Liver (tissue), 8 donors: ENCODE measurements at regions not wholly inside any gene's neighbourhood (a gene's known extent, or its start where the extent isn't known, plus 50 kb on each side); places are given as distances from the start of the nearest gene placed in this dataset.
A peak's percentile ranks its signal among the peaks of the same experiment; 100 is the strongest.

Experiments
- DNase-seq: peaks from one replicate; pipeline ENCODE4 v3.0.0-alpha.2; 2017; ENCODE audit warnings: low spot score
- H3K27ac ChIP-seq, 2 donors: one replicate each; pipeline ENCODE4 v1.7.0; 2013; ENCODE audit warnings: inconsistent platforms in 2 of 2, low read length in 2 of 2, control low read depth in 1 of 2, low read depth in 1 of 2, mild to moderate bottlenecking in 1 of 2
- H3K27me3 ChIP-seq, 4 donors: one replicate each; pipeline versions ENCODE4 v1.6.1 to v1.7.0; 2013; ENCODE audit warnings: low read length in 3 of 4, inconsistent platforms in 1 of 4, mild to moderate bottlenecking in 1 of 4, moderate library complexity in 1 of 4; ENCODE audit not compliant: control insufficient read depth in 4 of 4, insufficient read depth in 4 of 4
- H3K36me3 ChIP-seq, 4 donors: one replicate each; pipeline versions ENCODE4 v1.6.1 to v1.7.0; 2013; ENCODE audit warnings: low read length in 3 of 4, mild to moderate bottlenecking in 3 of 4, low read depth in 1 of 4, moderate library complexity in 1 of 4; ENCODE audit not compliant: control insufficient read depth in 4 of 4, insufficient read depth in 3 of 4
- H3K4me1 ChIP-seq, 4 donors: one replicate each; pipeline versions ENCODE4 v1.6.1 to v1.7.0; 2013; ENCODE audit warnings: low read length in 3 of 4, mild to moderate bottlenecking in 3 of 4, moderate library complexity in 1 of 4; ENCODE audit not compliant: control insufficient read depth in 4 of 4, insufficient read depth in 4 of 4
- H3K4me3 ChIP-seq, 3 donors: one replicate each; pipeline versions ENCODE4 v1.6.1 to v1.7.0; 2013; ENCODE audit warnings: low read length in 3 of 3, control low read depth in 1 of 3, low read depth in 1 of 3, mild to moderate bottlenecking in 1 of 3
- H3K9ac ChIP-seq, 2 donors: one replicate each; pipeline ENCODE4 v1.7.0; 2013; ENCODE audit warnings: low read length in 2 of 2, mild to moderate bottlenecking in 2 of 2, moderate library complexity in 2 of 2, control low read depth in 1 of 2, low read depth in 1 of 2
- H3K9me3 ChIP-seq, 4 donors: one replicate each; pipeline versions ENCODE4 v1.6.1 to v1.7.0; 2013; ENCODE audit warnings: low read length in 3 of 4; ENCODE audit not compliant: control insufficient read depth in 4 of 4
- ATF3 ChIP-seq: IDR thresholded peaks from 2 replicates; pipeline ENCODE4 v1.6.1; 2016; ENCODE audit warnings: antibody characterized with exemption
- CTCF ChIP-seq: fragments of 150-350 bp; IDR thresholded peaks from 2 replicates; pipeline ENCODE4 v1.5.1; 2017; ENCODE audit warnings: improper control_type of control experiment, low read depth, low read length; ENCODE audit not compliant: missing input control
- EGR1 ChIP-seq, 2 donors: IDR thresholded peaks; 2 replicates each; pipeline ENCODE4 v1.6.1; 2016 to 2018; ENCODE audit warnings: antibody characterized with exemption in 2 of 2, low read depth in 2 of 2
- FOXA1 ChIP-seq: IDR thresholded peaks from 2 replicates; pipeline ENCODE4 v1.6.1; 2016; ENCODE audit warnings: antibody characterized with exemption
- FOXA2 ChIP-seq: IDR thresholded peaks from 2 replicates; pipeline ENCODE4 v1.6.1; 2016; ENCODE audit warnings: antibody characterized with exemption
- GABPA ChIP-seq, 2 donors: IDR thresholded peaks in 1 of 2; conservative IDR thresholded peaks in 1 of 2; 2 replicates each; pipeline ENCODE4 v1.6.1; 2016; ENCODE audit warnings: antibody characterized with exemption in 2 of 2, mild to moderate bottlenecking in 1 of 2, moderate library complexity in 1 of 2
- HNF4A ChIP-seq, 2 donors: conservative IDR thresholded peaks; 2 replicates each; pipeline ENCODE4 v1.6.1; 2016; ENCODE audit warnings: antibody characterized with exemption in 2 of 2, mild to moderate bottlenecking in 2 of 2
- HNF4G ChIP-seq: IDR thresholded peaks from 2 replicates; pipeline ENCODE4 v1.6.1; 2016; ENCODE audit warnings: antibody characterized with exemption
- JUND ChIP-seq, 2 donors: IDR thresholded peaks; 2 replicates each; pipeline ENCODE4 v1.6.1; 2016; ENCODE audit warnings: antibody characterized with exemption in 2 of 2
- MAX ChIP-seq: IDR thresholded peaks from 2 replicates; pipeline ENCODE4 v1.6.1; 2016; ENCODE audit warnings: antibody characterized with exemption
- NR2F2 ChIP-seq: IDR thresholded peaks from 2 replicates; pipeline ENCODE4 v1.6.1; 2016; ENCODE audit warnings: antibody characterized with exemption
- RAD21 ChIP-seq, 2 donors: IDR thresholded peaks; 2 replicates each; pipeline ENCODE4 v1.6.1; 2016; ENCODE audit warnings: antibody characterized with exemption in 2 of 2, mild to moderate bottlenecking in 2 of 2
- REST ChIP-seq: IDR thresholded peaks from 2 replicates; pipeline ENCODE4 v1.6.1; 2016; ENCODE audit warnings: antibody characterized with exemption, mild to moderate bottlenecking
- RXRA ChIP-seq, 2 donors: IDR thresholded peaks; 2 replicates each; pipeline ENCODE4 v1.6.1; 2017 to 2018; ENCODE audit warnings: antibody characterized with exemption in 2 of 2, mild to moderate bottlenecking in 1 of 2
- SP1 ChIP-seq: IDR thresholded peaks from 2 replicates; pipeline ENCODE4 v1.6.1; 2018; ENCODE audit warnings: antibody characterized with exemption, mild to moderate bottlenecking
- TAF1 ChIP-seq: conservative IDR thresholded peaks from 2 replicates; pipeline ENCODE4 v1.6.1; 2016; ENCODE audit warnings: antibody characterized with exemption, mild to moderate bottlenecking
- YY1 ChIP-seq: IDR thresholded peaks from 2 replicates; pipeline ENCODE4 v1.6.1; 2016; ENCODE audit warnings: antibody characterized with exemption, mild to moderate bottlenecking
- WGBS: extraction: QIAGEN DNeasy Blood & Tissue Kit; methylation state at CpG from one replicate; pipeline ENCODE4 v1.1.7; 2013; 5-methylcytosine and 5-hydroxymethylcytosine counted together
- TF ChIP-seq, protein P1 (sequence below): IDR thresholded peaks from 2 replicates; pipeline ENCODE4 v1.6.1; 2016; ENCODE audit warnings: antibody characterized with exemption
- donor health status: healthy.
- donor health status: healthy.
- donor health status: healthy.
- donor health status: healthy.
- donor health status: healthy.

GRCh38 chr3:194265996-194266964 lies 84.8 kb downstream of the CPN2 start:
- H3K9ac ChIP-seq = peak overlapping the region in 1 of 2 donors; percentile 40
- H3K4me1 ChIP-seq = peaks cover 13 to 51% (median 36%) of the 10 kb centered on the region in 4 donors
- peak; percentile 10 for DNase-seq
- no peaks in the 10 kb centered on the region for H3K36me3 ChIP-seq
- H3K9me3 ChIP-seq = no peaks in the 10 kb centered on the region
- H3K4me3 ChIP-seq = no peak overlapping the region
- H3K27me3 ChIP-seq = no peaks in the 10 kb centered on the region
- peak overlapping the region; percentile 55 to 58 for H3K27ac ChIP-seq
- 81% methylated on average over 13 of the region's 13 CpGs for WGBS
- TF ChIP-seq FOXA1 (no peak), FOXA2 (no peak), GABPA (IDR thresholded peaks at IDR 0.05 in 1 of 2, conservative IDR thresholded peaks at IDR 0.05 in 1 of 2) (no peak), SP1 (no peak), NR2F2 (no peak), HNF4G (no peak), REST (no peak), CTCF (no peak), ATF3 (no peak), TAF1 (no peak), RAD21 (IDR thresholded peaks at IDR 0.05) (no peak), HNF4A (conservative IDR thresholded peaks at IDR 0.05) (no peak), MAX (no peak), RXRA (IDR thresholded peaks at IDR 0.05) (no peak), EGR1 (IDR thresholded peaks at IDR 0.05; ENCODE audit: low read depth in 2 of 2) (no peak), YY1 (no peak), JUND (IDR thresholded peaks at IDR 0.05) (no peak)
- TF ChIP-seq, protein P1, sequence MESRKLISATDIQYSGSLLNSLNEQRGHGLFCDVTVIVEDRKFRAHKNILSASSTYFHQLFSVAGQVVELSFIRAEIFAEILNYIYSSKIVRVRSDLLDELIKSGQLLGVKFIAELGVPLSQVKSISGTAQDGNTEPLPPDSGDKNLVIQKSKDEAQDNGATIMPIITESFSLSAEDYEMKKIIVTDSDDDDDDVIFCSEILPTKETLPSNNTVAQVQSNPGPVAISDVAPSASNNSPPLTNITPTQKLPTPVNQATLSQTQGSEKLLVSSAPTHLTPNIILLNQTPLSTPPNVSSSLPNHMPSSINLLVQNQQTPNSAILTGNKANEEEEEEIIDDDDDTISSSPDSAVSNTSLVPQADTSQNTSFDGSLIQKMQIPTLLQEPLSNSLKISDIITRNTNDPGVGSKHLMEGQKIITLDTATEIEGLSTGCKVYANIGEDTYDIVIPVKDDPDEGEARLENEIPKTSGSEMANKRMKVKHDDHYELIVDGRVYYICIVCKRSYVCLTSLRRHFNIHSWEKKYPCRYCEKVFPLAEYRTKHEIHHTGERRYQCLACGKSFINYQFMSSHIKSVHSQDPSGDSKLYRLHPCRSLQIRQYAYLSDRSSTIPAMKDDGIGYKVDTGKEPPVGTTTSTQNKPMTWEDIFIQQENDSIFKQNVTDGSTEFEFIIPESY = no peak
